Erythroblast (primary cell): ENCODE measurements at regions not wholly inside any gene's neighbourhood (a gene's known extent, or its start where the extent isn't known, plus 50 kb on each side); places are given as distances from the start of the nearest gene placed in this dataset.

Experiments
- GATA1 ChIP-seq: IDR thresholded peaks from 2 replicates; pipeline ENCODE4 v1.6.1; 2011; ENCODE audit warnings: low read depth, mild to moderate bottlenecking, control low read depth, low read length, moderate library complexity
- POLR2A ChIP-seq: IDR thresholded peaks from 2 replicates; pipeline ENCODE4 v1.6.1; 2011; ENCODE audit warnings: mild to moderate bottlenecking, low read length

- TF ChIP-seq POLR2A (no peak), GATA1 (no peak)
These were observed 566.1 kb upstream of the NRP1 start for GRCh38 chr10:33900596-33900995.
